ENCODE measurements at regions not wholly inside any gene's neighbourhood (a gene's known extent, or its start where the extent isn't known, plus 50 kb on each side); places are given as distances from the start of the nearest gene placed in this dataset.
A peak's percentile ranks its signal among the peaks of the same experiment; 100 is the strongest.

GRCh38 chr11:41659985-41660384 is 200.5 kb upstream of the LRRC4C start:
- TF ChIP-seq CTCF (IDR thresholded peaks at IDR 0.05), result no peak

GRCh38 chr11:41660585-41660984 is 201.1 kb upstream of the LRRC4C start:
- TF ChIP-seq CTCF (IDR thresholded peaks at IDR 0.05), result peak; percentile 15; the same call in 1 of the 2 replicates

GRCh38 chr11:41665441-41666360 is 206.2 kb upstream of the LRRC4C start:
- no peak for TF ChIP-seq CTCF (IDR thresholded peaks at IDR 0.05)

- TF ChIP-seq CTCF (IDR thresholded peaks at IDR 0.05), result no peak
These were observed 207.7 kb upstream of the LRRC4C start for GRCh38 chr11:41666951-41667653.

GRCh38 chr11:41675205-41675604 is 215.8 kb upstream of the LRRC4C start:
- TF ChIP-seq CTCF (IDR thresholded peaks at IDR 0.05), result no peak

GRCh38 chr11:41713030-41713429 is 253.6 kb upstream of the LRRC4C start:
- no peak for TF ChIP-seq CTCF (IDR thresholded peaks at IDR 0.05)

GRCh38 chr11:41714101-41714500 is 254.6 kb upstream of the LRRC4C start:
- TF ChIP-seq CTCF (IDR thresholded peaks at IDR 0.05), result no peak

All from LNCAP (cell line).